HAP-1 (cell line): ENCODE measurements at regions not wholly inside any gene's neighbourhood (a gene's known extent, or its start where the extent isn't known, plus 50 kb on each side); places are given as distances from the start of the nearest gene placed in this dataset.

ENCODE experiments used
- DNase-seq, 2 experiments: peaks; one replicate each; pipeline ENCODE4 v3.0.0-alpha.2; 2016 to 2020; ENCODE audit warnings: low spot score in 2 of 2
- H3K27me3 ChIP-seq: fragments of 250-450 bp; sonication (Bioruptor Pico); 2 replicates; pipeline ENCODE4 v1.5.1; 2020; ENCODE audit warnings: low read depth, mild to moderate bottlenecking, moderate library complexity
- H3K36me3 ChIP-seq: fragments of 250-450 bp; sonication (Bioruptor Pico); replicated peaks from 2 replicates; pipeline ENCODE4 v1.5.1; 2020; ENCODE audit warnings: mild to moderate bottlenecking
- H3K4me1 ChIP-seq: fragments of 250-450 bp; sonication (Bioruptor Pico); 2 replicates; pipeline ENCODE4 v1.5.1; 2020; ENCODE audit warnings: mild to moderate bottlenecking
- H3K4me3 ChIP-seq: fragments of 250-450 bp; sonication (Bioruptor Pico); 2 replicates; pipeline ENCODE4 v1.5.1; 2020; ENCODE audit warnings: mild to moderate bottlenecking, moderate library complexity
- H3K9me3 ChIP-seq: fragments of 250-450 bp; sonication (Bioruptor Pico); 2 replicates; pipeline ENCODE4 v1.5.1; 2020; ENCODE audit warnings: mild to moderate bottlenecking, moderate library complexity
- in situ Hi-C: fragments of 300-500 bp; cut with MboI; formaldehyde crosslinking; loops from 3 replicates; pipeline ENCODE4 v1.14.3; 2020; ENCODE audit warnings: low sequenced_read_pairs, inconsistent platforms, mixed read lengths

DNA sequence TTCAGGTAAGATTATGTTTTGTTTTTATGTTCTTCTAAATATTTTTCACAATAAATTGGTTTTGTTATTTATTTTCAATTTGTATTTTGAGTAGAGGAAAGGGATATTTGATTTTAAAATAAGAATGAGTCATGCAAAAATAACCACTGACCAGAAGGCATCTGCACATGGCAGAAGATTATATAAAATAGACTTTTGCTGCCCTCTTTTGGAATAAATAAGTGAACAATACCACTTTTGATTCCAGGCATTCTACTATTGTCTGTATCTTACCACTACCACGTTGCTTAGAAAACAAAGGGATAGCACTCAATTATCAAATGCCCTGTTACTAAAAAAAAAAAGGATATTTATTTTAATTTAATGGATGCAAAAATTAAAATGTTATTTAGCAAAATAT is 227.3 kb upstream of the ITGA1 start:
- DNase-seq: peak in 1 of 2 experiments; percentile 40

DNA sequence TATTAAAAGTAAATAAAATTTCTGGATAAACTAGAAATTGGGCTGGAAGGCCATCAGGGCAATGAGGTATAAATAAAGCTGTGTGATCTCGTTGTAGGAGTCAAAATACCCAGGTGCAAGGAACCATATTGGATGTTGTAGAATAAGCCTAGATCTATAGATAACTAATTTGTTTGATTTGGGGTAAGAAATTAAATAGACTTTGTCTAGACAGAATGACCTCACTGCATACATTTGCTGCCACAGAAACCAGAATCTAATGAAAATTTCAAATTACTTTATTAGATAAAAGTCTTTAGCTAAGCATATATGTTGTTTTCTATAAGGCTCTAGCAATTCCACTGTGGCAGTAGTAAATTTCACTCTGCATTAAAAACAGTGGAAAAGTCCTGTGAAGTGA is 225.2 kb upstream of the ITGA1 start:
- Histone ChIP-seq H3K4me3 (no peak overlapping the region), H3K27me3 (no peaks in the 10 kb centered on the region), H3K36me3 (no peaks in the 10 kb centered on the region), H3K4me1 (no peaks in the 10 kb centered on the region), H3K9me3 (no peaks in the 10 kb centered on the region)
- in situ Hi-C loops: no loop called here
- no peak for DNase-seq

More for the DNA sequence above, 227.3 kb upstream of the ITGA1 start:
- Histone ChIP-seq H3K27me3 (no peaks in the 10 kb centered on the region), H3K36me3 (no peaks in the 10 kb centered on the region), H3K9me3 (no peaks in the 10 kb centered on the region), H3K4me3 (no peak overlapping the region), H3K4me1 (no peaks in the 10 kb centered on the region)
- in situ Hi-C loops: no loop called here

DNA sequence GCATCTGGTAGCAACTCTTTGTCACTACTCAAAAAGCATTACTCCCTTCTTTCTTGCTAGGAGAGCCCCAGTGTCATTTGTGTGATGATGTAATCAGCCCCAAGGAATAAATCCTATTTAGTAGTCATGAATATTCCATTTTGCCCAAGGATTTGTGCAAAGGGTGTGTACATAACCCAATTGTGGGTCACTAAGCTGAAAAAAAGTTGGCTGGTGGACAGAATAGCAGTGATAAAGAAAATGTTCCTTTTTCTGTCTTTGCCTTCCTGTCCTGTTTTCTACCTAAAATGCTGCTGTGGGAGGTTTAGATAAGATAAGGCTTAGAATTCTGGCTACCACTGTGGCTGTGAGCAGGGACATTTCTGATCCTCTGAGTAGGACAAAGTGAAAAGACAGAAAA is 223.1 kb upstream of the ITGA1 start:
- Histone ChIP-seq H3K4me1 (no peaks in the 10 kb centered on the region), H3K4me3 (no peak overlapping the region), H3K36me3 (no peaks in the 10 kb centered on the region), H3K9me3 (no peaks in the 10 kb centered on the region), H3K27me3 (no peaks in the 10 kb centered on the region)
- in situ Hi-C loops: no loop called here
- DNase-seq: no peak

DNA sequence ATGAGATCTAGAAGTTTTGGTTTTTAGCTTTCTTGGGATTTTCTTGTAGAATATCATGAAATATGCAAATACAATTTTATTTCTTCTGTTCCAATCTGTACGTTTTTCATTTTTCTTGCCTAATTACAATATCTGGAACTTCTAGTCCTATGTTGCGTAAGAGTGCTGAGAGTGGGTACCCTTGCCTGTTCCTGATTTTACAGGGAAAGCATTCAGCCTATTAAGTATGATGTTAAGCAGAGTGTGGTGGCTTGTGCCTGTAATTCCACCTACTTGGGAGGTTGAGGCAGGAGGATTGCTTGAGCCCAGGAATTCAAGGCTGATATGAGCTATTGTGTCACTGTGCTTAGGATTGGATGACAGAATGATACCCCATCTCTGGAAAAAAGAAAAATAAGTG is 210.2 kb upstream of the ITGA1 start:
- Histone ChIP-seq H3K36me3 (no peaks in the 10 kb centered on the region), H3K9me3 (no peaks in the 10 kb centered on the region), H3K27me3 (no peaks in the 10 kb centered on the region), H3K4me3 (no peak overlapping the region), H3K4me1 (no peaks in the 10 kb centered on the region)
- DNase-seq: no peak
- in situ Hi-C loops: no loop called here

DNA sequence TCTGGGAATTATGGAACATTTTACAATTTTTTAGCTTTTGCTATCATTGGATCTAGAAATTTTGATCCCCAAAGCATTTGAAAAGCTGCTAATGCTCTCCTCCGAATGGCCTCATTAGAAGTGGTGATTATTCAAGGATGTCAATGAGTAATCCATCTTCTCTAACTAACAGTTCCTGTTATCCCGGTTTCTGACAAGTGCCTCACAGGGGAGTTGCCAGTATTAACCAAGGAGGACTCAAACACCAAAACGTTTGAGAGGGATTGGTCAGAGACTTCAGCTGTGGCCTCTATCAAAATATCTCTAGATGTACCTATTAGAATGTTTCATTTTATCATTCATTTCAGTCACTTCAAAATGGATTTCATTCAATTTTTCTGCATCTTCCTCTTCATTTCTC is 208.3 kb upstream of the ITGA1 start:
- no peak overlapping the region for H3K4me3 ChIP-seq
- no peaks in the 10 kb centered on the region for H3K9me3 ChIP-seq
- H3K27me3 ChIP-seq: no peaks in the 10 kb centered on the region
- H3K36me3 ChIP-seq: no peaks in the 10 kb centered on the region
- H3K4me1 ChIP-seq: no peaks in the 10 kb centered on the region
- no peak for DNase-seq
- in situ Hi-C loops: no loop called here

DNA sequence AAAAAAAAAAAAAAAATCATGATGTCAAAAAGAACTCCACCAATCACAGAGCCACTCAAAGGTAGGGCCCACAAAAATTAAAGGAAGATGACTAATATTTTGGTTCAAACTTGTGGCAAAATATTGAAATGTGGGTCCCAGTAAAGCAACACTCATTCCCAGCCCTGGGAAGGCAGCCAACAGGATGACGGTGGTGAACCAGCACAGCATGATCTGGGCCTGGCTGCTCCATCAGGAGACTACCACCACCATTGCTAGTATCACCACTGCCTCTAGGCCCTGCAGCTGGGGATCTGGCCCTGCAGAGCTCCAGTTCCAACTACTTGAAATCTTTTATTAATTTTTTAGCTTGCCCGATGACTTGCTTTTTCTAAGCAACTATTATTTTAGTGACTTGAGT is 206.8 kb upstream of the ITGA1 start:
- Histone ChIP-seq H3K27me3 (no peaks in the 10 kb centered on the region), H3K9me3 (no peaks in the 10 kb centered on the region), H3K36me3 (no peaks in the 10 kb centered on the region), H3K4me1 (no peaks in the 10 kb centered on the region), H3K4me3 (no peak overlapping the region)
- in situ Hi-C loops: no loop called here
- no peak for DNase-seq

DNA sequence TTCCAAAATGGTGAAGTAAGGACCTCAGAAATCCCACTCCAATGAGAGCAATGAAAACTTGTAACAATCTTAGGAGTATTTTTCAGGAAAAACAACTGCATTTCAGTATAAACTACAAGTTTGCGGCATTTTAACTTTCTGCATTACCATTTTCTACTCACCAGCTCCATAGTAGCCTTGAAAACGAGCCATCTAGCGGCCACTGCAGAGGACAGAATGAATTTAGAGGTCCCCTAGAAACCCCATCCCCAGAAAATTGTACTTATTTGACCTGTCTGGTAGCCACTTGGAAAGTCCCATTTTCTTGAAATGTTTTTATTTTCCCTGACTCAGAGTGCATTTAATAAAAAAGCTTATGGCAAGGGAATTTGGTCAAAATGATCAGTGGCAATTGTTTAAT is 205.4 kb upstream of the ITGA1 start:
- H3K36me3 ChIP-seq: no peaks in the 10 kb centered on the region
- no peaks in the 10 kb centered on the region for H3K27me3 ChIP-seq
- in situ Hi-C loops: no loop called here

DNA sequence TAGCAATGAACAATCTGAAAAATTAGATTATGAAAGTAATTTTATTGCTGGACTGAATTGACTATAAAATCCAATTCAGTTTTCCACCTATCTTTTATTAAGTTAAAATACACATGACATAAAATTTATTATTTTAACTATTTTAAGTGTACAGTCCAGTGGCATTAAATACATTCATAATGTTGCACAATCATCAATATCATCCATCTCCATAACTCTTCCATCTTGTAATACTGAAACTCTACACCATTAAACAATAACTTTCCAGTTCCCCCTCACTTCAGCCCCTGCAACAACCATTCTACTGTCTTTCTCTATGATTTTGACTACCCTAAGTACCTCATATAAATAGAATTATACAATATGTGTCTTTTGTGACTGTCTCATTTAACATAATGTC is 200.6 kb upstream of the ITGA1 start:
- in situ Hi-C loops: no loop called here
- DNase-seq: no peak
- H3K27me3 ChIP-seq: no peaks in the 10 kb centered on the region
- no peaks in the 10 kb centered on the region for H3K9me3 ChIP-seq
- no peak overlapping the region for H3K4me3 ChIP-seq
- H3K36me3 ChIP-seq: no peaks in the 10 kb centered on the region
- H3K4me1 ChIP-seq: no peaks in the 10 kb centered on the region

More for the DNA sequence above, 205.4 kb upstream of the ITGA1 start:
- no peak for DNase-seq
- no peak overlapping the region for H3K4me3 ChIP-seq
- H3K4me1 ChIP-seq: no peaks in the 10 kb centered on the region
- no peaks in the 10 kb centered on the region for H3K9me3 ChIP-seq

DNA sequence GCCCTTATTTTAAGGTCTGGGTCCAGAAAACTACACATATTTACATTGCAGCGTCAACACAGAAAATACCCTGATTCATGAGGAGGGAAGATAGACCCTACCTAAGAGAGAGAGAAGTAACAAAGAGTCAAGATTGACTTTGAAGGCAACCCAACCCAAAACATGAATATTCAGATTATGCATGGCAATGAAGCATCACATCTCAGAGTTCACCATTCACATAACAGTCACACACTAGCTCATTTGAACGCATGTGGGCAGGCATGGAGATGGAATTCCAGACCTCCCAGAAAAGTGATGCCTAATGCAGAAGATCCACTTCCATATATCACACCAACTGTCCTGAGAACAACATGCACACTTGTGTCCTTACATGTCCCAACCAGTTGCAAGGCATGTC is 190.1 kb upstream of the ITGA1 start:
- Histone ChIP-seq H3K4me3 (no peak overlapping the region), H3K4me1 (peaks cover 11% of the 10 kb centered on the region; the same call in 1 of the 2 replicates), H3K9me3 (no peaks in the 10 kb centered on the region), H3K36me3 (no peaks in the 10 kb centered on the region), H3K27me3 (no peaks in the 10 kb centered on the region)
- no peak for DNase-seq
- in situ Hi-C loops: no loop called here

DNA sequence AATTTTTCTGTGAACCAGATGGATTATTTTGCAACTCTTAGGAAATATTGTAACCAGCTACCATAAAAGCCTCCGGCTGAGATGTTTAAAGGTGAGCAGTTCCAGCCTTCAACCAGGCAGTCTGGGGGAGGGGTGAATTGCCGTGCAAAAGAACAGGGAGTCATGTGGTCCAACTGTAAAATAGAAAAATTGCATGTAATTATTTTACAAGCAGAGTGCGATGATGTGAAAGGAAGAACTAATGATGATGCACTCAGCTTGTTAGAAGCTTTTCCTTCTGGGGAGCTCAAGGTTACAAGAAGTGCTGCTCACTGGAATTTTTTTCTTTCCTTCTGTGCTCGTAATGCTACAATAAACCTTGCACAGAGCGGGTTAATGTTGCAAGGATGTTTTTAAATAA is 188.7 kb upstream of the ITGA1 start:
- no peak for DNase-seq
- Histone ChIP-seq H3K9me3 (no peaks in the 10 kb centered on the region), H3K36me3 (no peaks in the 10 kb centered on the region), H3K4me1 (peaks cover 13% of the 10 kb centered on the region), H3K4me3 (no peak overlapping the region), H3K27me3 (no peaks in the 10 kb centered on the region)
- in situ Hi-C loops: no loop called here

DNA sequence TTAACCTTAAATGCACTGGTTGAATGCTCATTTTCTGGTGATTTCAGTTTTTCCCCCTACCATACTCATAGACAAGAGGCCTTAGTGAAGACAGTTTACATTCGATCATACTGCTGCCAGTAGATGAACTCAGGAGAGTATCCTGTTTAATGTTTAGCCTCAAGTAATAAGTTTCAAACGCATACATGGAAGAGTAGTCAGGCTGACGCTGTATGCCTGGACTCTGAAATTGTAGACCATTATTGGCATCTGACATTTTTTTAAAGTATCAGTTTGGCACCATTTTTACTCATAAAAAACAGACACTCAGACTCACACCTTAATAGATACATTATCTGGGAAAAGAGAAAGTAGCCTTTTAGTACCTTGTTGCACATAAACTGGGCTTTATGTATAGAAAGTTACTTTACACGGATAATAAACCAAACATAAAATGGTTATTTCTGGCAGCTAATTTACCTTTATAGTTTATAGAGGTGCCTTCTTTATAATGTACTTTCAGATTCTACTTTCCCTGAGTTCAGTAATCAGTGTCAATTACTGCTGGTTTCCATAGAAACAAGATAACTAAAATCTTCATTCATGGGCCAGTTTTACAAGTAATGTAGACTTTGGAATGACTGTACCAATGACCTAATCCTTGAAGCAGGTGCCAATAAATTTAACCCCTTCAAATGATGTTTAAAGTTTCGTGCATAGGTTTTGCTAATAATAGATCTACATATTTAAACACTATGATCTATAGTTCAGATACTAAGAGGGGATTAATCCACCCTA is 183.8 kb upstream of the ITGA1 start:
- DNase-seq: peak in 1 of 2 experiments; percentile 47
- Histone ChIP-seq H3K4me3 (no peak overlapping the region), H3K27me3 (no peaks in the 10 kb centered on the region), H3K4me1 (peaks cover 34% of the 10 kb centered on the region), H3K36me3 (no peaks in the 10 kb centered on the region), H3K9me3 (no peaks in the 10 kb centered on the region)
- in situ Hi-C loops: no loop called here

DNA sequence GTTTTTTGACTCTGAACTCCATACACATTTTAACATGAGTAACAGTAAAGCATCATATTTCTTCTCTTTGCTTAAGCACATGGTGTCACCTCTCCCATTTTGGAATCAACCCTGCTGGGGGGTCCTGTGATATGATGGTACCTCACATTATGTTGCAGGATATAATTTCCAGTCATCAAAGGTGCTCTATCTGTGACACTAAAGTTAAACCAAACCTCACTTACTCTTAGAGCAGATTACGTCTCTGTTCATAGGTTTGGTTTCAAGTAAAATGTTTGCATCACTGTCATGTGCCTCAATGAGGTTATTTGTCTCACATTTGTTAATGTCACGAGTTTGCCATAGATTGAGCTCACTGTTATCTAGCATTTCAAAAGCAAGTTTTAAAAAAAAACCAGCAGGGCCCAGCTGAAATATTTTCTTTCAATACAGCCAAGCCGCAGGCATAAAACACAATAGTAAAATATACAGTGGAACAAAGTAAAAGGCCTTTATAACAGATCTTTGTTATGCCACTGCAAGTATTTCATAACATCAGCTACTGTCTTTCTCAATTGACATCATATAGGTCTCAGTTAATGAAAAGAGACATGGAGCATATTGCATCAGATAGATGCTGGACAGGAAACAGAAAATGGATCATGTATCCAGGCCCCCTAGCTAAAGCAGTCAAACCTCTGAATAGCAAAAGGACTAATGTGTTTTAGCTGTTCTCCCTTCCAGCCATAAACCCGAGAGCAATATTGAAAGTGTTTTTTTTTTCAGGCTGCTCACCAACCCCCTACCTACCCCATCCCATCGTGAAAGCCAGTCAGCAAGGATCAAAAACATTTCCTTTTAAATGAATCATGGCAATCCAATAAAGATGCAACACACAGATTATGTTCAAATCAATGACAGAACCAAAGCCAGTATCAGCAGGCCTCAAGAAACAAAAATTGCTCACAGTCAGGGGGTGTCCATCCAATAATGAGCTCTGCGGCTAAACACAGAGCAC is 182.1 kb upstream of the ITGA1 start:
- Histone ChIP-seq H3K9me3 (no peaks in the 10 kb centered on the region), H3K4me1 (peaks cover 27% of the 10 kb centered on the region), H3K36me3 (no peaks in the 10 kb centered on the region), H3K27me3 (no peaks in the 10 kb centered on the region), H3K4me3 (no peak overlapping the region)
- DNase-seq: peak in 1 of 2 experiments; percentile 63
- in situ Hi-C loops: no loop called here

DNA sequence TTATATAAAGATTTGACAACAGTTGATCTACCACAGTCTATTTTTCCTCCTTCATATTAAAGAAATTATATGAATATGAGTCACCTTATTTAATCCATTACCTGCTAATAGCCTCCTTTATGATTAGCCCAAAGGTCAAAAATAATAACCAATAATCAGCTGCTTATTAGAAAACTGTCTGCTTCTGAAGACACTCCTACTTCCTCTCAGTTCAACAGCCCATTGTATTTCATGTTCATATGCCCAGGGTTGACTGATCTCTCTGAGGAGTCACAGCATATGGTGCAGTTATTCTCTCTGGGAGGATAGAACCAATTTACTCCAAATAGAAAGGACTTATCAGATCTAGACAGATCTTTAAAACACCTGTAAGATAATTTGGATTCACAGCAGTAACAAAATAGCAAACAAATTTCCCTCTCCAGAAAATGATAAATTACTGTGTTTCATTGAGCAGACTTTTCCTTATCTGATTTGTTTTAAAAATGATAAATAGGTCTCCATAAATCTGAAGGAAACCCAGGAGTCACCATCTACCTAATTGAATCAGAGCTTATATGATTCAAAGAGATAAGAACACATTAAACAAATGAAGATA is 180.4 kb upstream of the ITGA1 start:
- Histone ChIP-seq H3K27me3 (no peaks in the 10 kb centered on the region), H3K9me3 (no peaks in the 10 kb centered on the region), H3K4me1 (peaks cover 23% of the 10 kb centered on the region), H3K4me3 (no peak overlapping the region), H3K36me3 (no peaks in the 10 kb centered on the region)
- DNase-seq: no peak
- in situ Hi-C loops: no loop called here

DNA sequence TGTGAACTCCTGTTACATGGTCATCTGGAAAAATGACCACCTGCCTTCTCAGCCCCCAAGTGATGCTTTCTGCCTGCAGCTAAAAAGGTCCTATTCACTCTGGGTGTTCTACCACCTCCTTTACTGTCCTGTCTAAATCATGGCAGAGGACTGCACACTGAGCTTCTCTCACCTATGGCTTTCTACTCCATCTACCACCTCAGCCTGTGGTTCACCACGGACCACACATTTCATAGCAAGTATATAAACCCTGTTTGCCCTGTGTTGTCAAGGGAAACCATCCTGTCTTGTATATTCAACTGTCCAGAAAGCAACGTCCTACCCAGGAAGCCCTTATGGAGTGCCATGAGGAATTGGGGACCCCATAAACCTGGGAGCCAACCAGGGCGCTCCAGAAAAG is 167.4 kb upstream of the ITGA1 start:
- Histone ChIP-seq H3K27me3 (no peaks in the 10 kb centered on the region), H3K9me3 (no peaks in the 10 kb centered on the region)

More for the DNA sequence above, 167.4 kb upstream of the ITGA1 start:
- H3K4me3 ChIP-seq: no peak overlapping the region
- in situ Hi-C loops: no loop called here
- H3K4me1 ChIP-seq: no peaks in the 10 kb centered on the region
- DNase-seq: no peak
- no peaks in the 10 kb centered on the region for H3K36me3 ChIP-seq
